IgD-negative memory B cell (primary cell): ENCODE measurements at regions not wholly inside any gene's neighbourhood (a gene's known extent, or its start where the extent isn't known, plus 50 kb on each side); places are given as distances from the start of the nearest gene placed in this dataset.

ENCODE experiments used
- H3K27ac Mint-ChIP-seq, 3 donors: one replicate each; pipeline ENCODE4 v1.8.0; 2020 to 2022; ENCODE audit warnings: mild to moderate bottlenecking in 3 of 3, mixed read lengths in 3 of 3, moderate library complexity in 1 of 3
- H3K27me3 Mint-ChIP-seq: one replicate; pipeline ENCODE4 v1.8.0; 2021; ENCODE audit warnings: mixed read lengths
- H3K36me3 Mint-ChIP-seq: one replicate; pipeline ENCODE4 v1.8.0; 2020; ENCODE audit warnings: mild to moderate bottlenecking, mixed read lengths
- H3K4me1 Mint-ChIP-seq, 3 donors: one replicate each; pipeline ENCODE4 v1.8.0; 2020 to 2022; ENCODE audit warnings: mixed read lengths in 3 of 3, mild to moderate bottlenecking in 1 of 3
- H3K4me3 Mint-ChIP-seq, 4 donors: one replicate each; pipeline ENCODE4 v1.8.0; 2020 to 2022; ENCODE audit warnings: mild to moderate bottlenecking in 4 of 4, mixed read lengths in 4 of 4, moderate library complexity in 3 of 4
- H3K9me3 Mint-ChIP-seq, 3 donors: one replicate each; pipeline ENCODE4 v1.8.0; 2020 to 2021; ENCODE audit warnings: mixed read lengths in 3 of 3, mild to moderate bottlenecking in 1 of 3

- Mint-ChIP-seq H3K4me1 (no peaks in the 10 kb centered on the region), H3K36me3 (no peaks in the 10 kb centered on the region), H3K4me3 (no peak overlapping the region), H3K9me3 (no peaks in the 10 kb centered on the region), H3K27ac (no peak overlapping the region), H3K27me3 (no peaks in the 10 kb centered on the region)
These were observed 396.0 kb upstream of the PRICKLE1 start for GRCh38 chr12:42985506-42985905.

DNA sequence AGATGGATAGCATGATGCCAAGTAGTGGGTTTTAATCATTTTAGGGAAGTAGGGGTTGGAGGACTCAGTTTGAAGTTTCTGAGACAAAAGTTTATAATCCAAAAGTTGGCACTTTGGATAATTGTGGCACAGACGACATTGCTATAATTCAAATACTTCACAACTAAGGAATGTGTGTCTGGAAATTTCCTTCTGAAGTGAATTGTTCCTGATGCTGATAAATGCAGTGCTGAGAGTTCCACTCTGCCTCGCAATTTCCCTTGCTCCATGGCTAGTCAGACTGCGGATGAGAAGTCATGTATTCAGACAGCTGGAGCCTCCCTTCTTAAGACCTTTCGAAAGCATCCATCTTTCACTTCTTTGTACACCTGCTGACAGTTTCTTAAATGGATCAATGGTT lies 393.3 kb upstream of the PRICKLE1 start:
- H3K4me3 Mint-ChIP-seq, result no peak overlapping the region
- no peaks in the 10 kb centered on the region for H3K36me3 Mint-ChIP-seq
- H3K9me3 Mint-ChIP-seq, result no peaks in the 10 kb centered on the region
- no peaks in the 10 kb centered on the region for H3K27me3 Mint-ChIP-seq
- no peak overlapping the region for H3K27ac Mint-ChIP-seq
- no peaks in the 10 kb centered on the region for H3K4me1 Mint-ChIP-seq

DNA sequence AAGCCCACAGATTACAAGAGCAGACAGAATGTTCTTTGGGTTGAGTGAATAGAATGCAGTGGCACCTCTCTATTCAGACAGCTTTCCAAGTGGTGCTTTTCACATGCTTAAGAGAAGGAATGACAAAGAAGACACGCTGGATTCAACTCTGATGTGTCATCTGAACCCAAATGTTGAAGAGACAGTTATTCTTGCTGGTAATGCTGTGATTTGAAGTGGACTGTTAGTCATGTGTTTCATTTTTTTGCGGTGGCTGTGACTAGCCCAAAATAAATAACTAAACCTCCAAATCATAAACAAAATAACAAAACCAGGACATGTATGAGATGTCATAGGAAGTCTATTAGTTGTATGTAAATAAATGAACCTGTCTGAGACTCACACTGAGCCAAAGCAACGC lies 391.8 kb upstream of the PRICKLE1 start:
- Mint-ChIP-seq H3K36me3 (no peaks in the 10 kb centered on the region), H3K4me3 (no peak overlapping the region), H3K27ac (no peak overlapping the region), H3K27me3 (no peaks in the 10 kb centered on the region), H3K9me3 (no peaks in the 10 kb centered on the region), H3K4me1 (no peaks in the 10 kb centered on the region)

- Mint-ChIP-seq H3K4me1 (no peaks in the 10 kb centered on the region), H3K4me3 (no peak overlapping the region), H3K27ac (no peak overlapping the region), H3K9me3 (no peaks in the 10 kb centered on the region), H3K27me3 (no peaks in the 10 kb centered on the region), H3K36me3 (no peaks in the 10 kb centered on the region)
These were observed 390.9 kb upstream of the PRICKLE1 start for GRCh38 chr12:42980441-42980840.

- Mint-ChIP-seq H3K27ac (no peak overlapping the region), H3K27me3 (no peaks in the 10 kb centered on the region), H3K36me3 (no peaks in the 10 kb centered on the region), H3K9me3 (peaks cover 2 to 7% (median 2%) of the 10 kb centered on the region in 3 donors), H3K4me3 (no peak overlapping the region), H3K4me1 (no peaks in the 10 kb centered on the region)
These were observed 390.2 kb upstream of the PRICKLE1 start for GRCh38 chr12:42979746-42980145.

- no peak overlapping the region for H3K27ac Mint-ChIP-seq
- no peaks in the 10 kb centered on the region for H3K36me3 Mint-ChIP-seq
- no peak overlapping the region for H3K4me3 Mint-ChIP-seq
- H3K27me3 Mint-ChIP-seq, result no peaks in the 10 kb centered on the region
- H3K9me3 Mint-ChIP-seq, result peaks cover 2 to 8% (median 4%) of the 10 kb centered on the region in 3 donors
- H3K4me1 Mint-ChIP-seq, result no peaks in the 10 kb centered on the region
These were observed 389.2 kb upstream of the PRICKLE1 start for GRCh38 chr12:42978708-42979107.

GRCh38 chr12:42977451-42978230 lies 388.1 kb upstream of the PRICKLE1 start:
- H3K4me3 Mint-ChIP-seq, result no peak overlapping the region
- H3K27me3 Mint-ChIP-seq, result no peaks in the 10 kb centered on the region
- H3K36me3 Mint-ChIP-seq, result no peaks in the 10 kb centered on the region
- H3K4me1 Mint-ChIP-seq, result no peaks in the 10 kb centered on the region
- H3K27ac Mint-ChIP-seq, result no peak overlapping the region
- H3K9me3 Mint-ChIP-seq, result peaks cover 2 to 8% (median 4%) of the 10 kb centered on the region in 3 donors

GRCh38 chr12:42976620-42977019 lies 387.1 kb upstream of the PRICKLE1 start:
- H3K27ac Mint-ChIP-seq, result no peak overlapping the region
- no peaks in the 10 kb centered on the region for H3K4me1 Mint-ChIP-seq

DNA sequence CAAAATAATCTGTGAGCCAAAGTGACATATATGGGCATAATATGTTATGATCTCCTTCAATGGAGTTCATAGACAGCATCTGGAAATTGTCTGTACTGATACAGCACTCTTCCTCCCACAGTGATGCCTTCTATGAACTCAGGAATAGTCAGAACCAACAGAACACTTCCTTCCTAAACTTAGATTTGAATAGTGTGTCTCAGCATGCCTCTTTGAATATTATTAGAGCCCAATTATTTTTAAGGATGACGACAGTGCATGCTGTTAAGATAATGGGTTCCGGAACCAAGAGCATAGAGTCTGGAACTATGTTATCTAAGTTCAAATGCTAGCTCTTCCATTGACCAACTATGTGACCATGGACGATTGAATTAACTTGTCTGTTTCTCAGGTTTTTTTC lies 386.6 kb upstream of the PRICKLE1 start:
- Mint-ChIP-seq H3K4me3 (no peak overlapping the region), H3K36me3 (no peaks in the 10 kb centered on the region), H3K4me1 (no peaks in the 10 kb centered on the region), H3K27ac (no peak overlapping the region), H3K9me3 (peaks cover 5 to 9% (median 6%) of the 10 kb centered on the region in 3 donors), H3K27me3 (no peaks in the 10 kb centered on the region)

More at GRCh38 chr12:42976620-42977019, 387.1 kb upstream of the PRICKLE1 start:
- Mint-ChIP-seq H3K27me3 (no peaks in the 10 kb centered on the region), H3K4me3 (no peak overlapping the region), H3K36me3 (no peaks in the 10 kb centered on the region), H3K9me3 (peaks cover 5 to 8% (median 6%) of the 10 kb centered on the region in 3 donors)

GRCh38 chr12:42969355-42969754 lies 379.8 kb upstream of the PRICKLE1 start:
- Mint-ChIP-seq H3K27ac (no peak overlapping the region), H3K36me3 (no peaks in the 10 kb centered on the region), H3K9me3 (peaks cover 3 to 6% (median 3%) of the 10 kb centered on the region in 3 donors), H3K4me3 (no peak overlapping the region), H3K4me1 (no peaks in the 10 kb centered on the region), H3K27me3 (peaks cover 2% of the 10 kb centered on the region)

GRCh38 chr12:42968426-42968825 lies 378.9 kb upstream of the PRICKLE1 start:
- H3K27ac Mint-ChIP-seq, result no peak overlapping the region
- peaks cover 3 to 4% (median 3%) of the 10 kb centered on the region in 3 donors for H3K9me3 Mint-ChIP-seq
- H3K4me3 Mint-ChIP-seq, result no peak overlapping the region
- H3K36me3 Mint-ChIP-seq, result no peaks in the 10 kb centered on the region
- no peaks in the 10 kb centered on the region for H3K4me1 Mint-ChIP-seq
- H3K27me3 Mint-ChIP-seq, result peaks cover 2% of the 10 kb centered on the region

- Mint-ChIP-seq H3K4me3 (no peak overlapping the region), H3K27ac (no peak overlapping the region), H3K27me3 (peaks cover 2% of the 10 kb centered on the region), H3K36me3 (no peaks in the 10 kb centered on the region), H3K4me1 (no peaks in the 10 kb centered on the region), H3K9me3 (peaks cover 3 to 4% (median 3%) of the 10 kb centered on the region in 3 donors)
These were observed 378.3 kb upstream of the PRICKLE1 start for GRCh38 chr12:42967850-42968249.

DNA sequence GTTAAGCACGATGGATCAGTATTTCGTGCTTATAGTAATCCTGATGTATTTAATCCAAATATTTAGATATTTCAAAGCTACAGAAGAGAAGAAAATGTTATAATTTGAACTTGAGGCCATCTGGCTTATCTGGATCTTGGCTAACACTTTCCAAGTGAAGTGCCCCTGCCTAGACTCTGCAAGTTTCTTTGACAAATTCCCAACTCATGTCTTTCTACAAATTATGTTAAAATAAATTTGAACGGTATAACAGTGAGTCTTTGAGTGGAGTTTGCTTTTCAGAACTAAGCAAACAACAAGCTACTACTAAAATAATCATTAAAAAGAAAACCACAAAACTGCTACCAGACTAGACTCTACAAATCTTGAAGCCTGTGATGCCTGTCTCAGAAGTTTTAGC lies 374.4 kb upstream of the PRICKLE1 start:
- Mint-ChIP-seq H3K9me3 (no peaks in the 10 kb centered on the region), H3K27ac (no peak overlapping the region), H3K36me3 (no peaks in the 10 kb centered on the region), H3K27me3 (peaks cover 2% of the 10 kb centered on the region), H3K4me3 (no peak overlapping the region), H3K4me1 (no peaks in the 10 kb centered on the region)

- Mint-ChIP-seq H3K4me1 (no peaks in the 10 kb centered on the region), H3K9me3 (no peaks in the 10 kb centered on the region), H3K27ac (no peak overlapping the region), H3K27me3 (peaks cover 2% of the 10 kb centered on the region), H3K4me3 (no peak overlapping the region), H3K36me3 (no peaks in the 10 kb centered on the region)
These were observed 372.8 kb upstream of the PRICKLE1 start for GRCh38 chr12:42962384-42962783.

- Mint-ChIP-seq H3K9me3 (peaks cover 0 to 1% (median 0%) of the 10 kb centered on the region in 3 donors), H3K27ac (no peak overlapping the region), H3K27me3 (peaks cover 2% of the 10 kb centered on the region), H3K4me3 (no peak overlapping the region), H3K4me1 (no peaks in the 10 kb centered on the region), H3K36me3 (no peaks in the 10 kb centered on the region)
These were observed 371.8 kb upstream of the PRICKLE1 start for GRCh38 chr12:42961395-42961794.

GRCh38 chr12:42960087-42960527 lies 370.6 kb upstream of the PRICKLE1 start:
- H3K9me3 Mint-ChIP-seq, result peaks cover 0 to 1% (median 0%) of the 10 kb centered on the region in 3 donors
- H3K27me3 Mint-ChIP-seq, result peaks cover 2% of the 10 kb centered on the region
- H3K4me1 Mint-ChIP-seq, result no peaks in the 10 kb centered on the region
- no peak overlapping the region for H3K27ac Mint-ChIP-seq
- no peaks in the 10 kb centered on the region for H3K36me3 Mint-ChIP-seq
- H3K4me3 Mint-ChIP-seq, result no peak overlapping the region
